NCI-H226 (cell line): ENCODE measurements at regions not wholly inside any gene's neighbourhood (a gene's known extent, or its start where the extent isn't known, plus 50 kb on each side); places are given as distances from the start of the nearest gene placed in this dataset.

Experiments
- DNase-seq: peaks from one replicate; pipeline ENCODE4 v3.0.0-alpha.2; 2015

GRCh38 chr1:22268327-22268726, 125.4 kb upstream of the WNT4 start:
- DNase-seq, result no peak

GRCh38 chr1:22271847-22272801, 129.2 kb upstream of the WNT4 start:
- no peak for DNase-seq

- no peak for DNase-seq
These were observed 131.1 kb upstream of the WNT4 start for GRCh38 chr1:22273686-22274681.

- no peak for DNase-seq
These were observed 132.3 kb upstream of the WNT4 start for GRCh38 chr1:22275167-22275566.

- DNase-seq, result peak; percentile 42
These were observed 132.9 kb upstream of the WNT4 start for GRCh38 chr1:22275626-22276395.

GRCh38 chr1:22276396-22276748, 133.5 kb upstream of the WNT4 start:
- no peak for DNase-seq

GRCh38 chr1:22277662-22278061, 134.8 kb upstream of the WNT4 start:
- no peak for DNase-seq

GRCh38 chr1:22279735-22280134, 136.8 kb upstream of the WNT4 start:
- DNase-seq, result no peak

GRCh38 chr1:22280526-22280925, 137.6 kb upstream of the WNT4 start:
- DNase-seq, result no peak

GRCh38 chr1:22281521-22282363, 138.8 kb upstream of the WNT4 start:
- no peak for DNase-seq

GRCh38 chr1:22282364-22282995, 139.6 kb upstream of the WNT4 start:
- DNase-seq, result peak; percentile 38

- no peak for DNase-seq
These were observed 140.7 kb upstream of the WNT4 start for GRCh38 chr1:22283596-22283995.

GRCh38 chr1:22284236-22284635, 141.3 kb upstream of the WNT4 start:
- DNase-seq, result no peak

- no peak for DNase-seq
These were observed 142.1 kb upstream of the WNT4 start for GRCh38 chr1:22284906-22285548.

- peak; percentile 83 for DNase-seq
These were observed 142.9 kb upstream of the WNT4 start for GRCh38 chr1:22285549-22286396.

GRCh38 chr1:22286491-22286890, 143.6 kb upstream of the WNT4 start:
- DNase-seq, result no peak

GRCh38 chr1:22287273-22287672, 144.4 kb upstream of the WNT4 start:
- no peak for DNase-seq

- no peak for DNase-seq
These were observed 145.1 kb upstream of the WNT4 start for GRCh38 chr1:22287946-22288520.

GRCh38 chr1:22288593-22289241, 145.8 kb upstream of the WNT4 start:
- DNase-seq, result peak; percentile 28
